HUES64 (cell line): ENCODE measurements at regions not wholly inside any gene's neighbourhood (a gene's known extent, or its start where the extent isn't known, plus 50 kb on each side); places are given as distances from the start of the nearest gene placed in this dataset.

ENCODE experiments used
- H3K27ac ChIP-seq: 2 replicates; pipeline ENCODE4 v1.7.0; 2013; ENCODE audit warnings: low read depth, low read length, inconsistent platforms
- H3K27me3 ChIP-seq: 2 replicates; pipeline ENCODE4 v1.6.1; 2013; ENCODE audit warnings: mild to moderate bottlenecking, low read length; ENCODE audit not compliant: insufficient read depth
- H3K36me3 ChIP-seq: 2 replicates; pipeline ENCODE4 v1.6.1; 2013; ENCODE audit warnings: mild to moderate bottlenecking, low read length; ENCODE audit not compliant: insufficient read depth
- H3K4me1 ChIP-seq: 2 replicates; pipeline ENCODE4 v1.6.1; 2013; ENCODE audit warnings: mild to moderate bottlenecking, low read length, moderate library complexity; ENCODE audit not compliant: insufficient read depth
- H3K4me3 ChIP-seq: 2 replicates; pipeline ENCODE4 v1.5.1; 2013; ENCODE audit warnings: mild to moderate bottlenecking, low read length, moderate library complexity
- H3K9ac ChIP-seq: 2 replicates; pipeline ENCODE4 v1.6.1; 2013; ENCODE audit warnings: mild to moderate bottlenecking, low read depth, low read length
- H3K9me3 ChIP-seq: 2 replicates; pipeline ENCODE4 v1.6.1; 2013; ENCODE audit warnings: low read depth, low read length; ENCODE audit not compliant: insufficient read depth
- WGBS: fragments of 150-250, 120-280 bp; methylation state at CpG from one replicate; pipeline ENCODE4 v1.1.7; 2013; ENCODE audit warnings: missing lambda C conversion rate; 5-methylcytosine and 5-hydroxymethylcytosine counted together

DNA sequence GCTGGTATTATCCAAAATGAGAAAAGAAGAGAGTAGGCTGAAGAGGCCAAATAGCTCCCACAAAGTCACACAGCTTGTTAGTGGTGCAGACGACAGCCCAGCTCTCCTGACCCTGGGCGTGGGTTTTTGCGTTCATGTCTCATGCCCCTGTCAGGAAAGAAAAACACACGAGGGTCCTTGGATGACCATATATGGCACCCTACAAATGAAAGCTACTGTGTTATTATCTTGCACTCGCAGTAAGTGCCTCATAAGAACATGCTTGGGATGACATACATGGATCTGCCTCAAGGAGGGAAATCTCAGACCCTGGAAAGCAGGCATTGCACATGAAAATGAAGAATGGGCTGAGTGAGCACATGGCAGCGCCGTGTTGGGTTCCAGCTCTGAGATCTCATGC, 89.7 kb downstream of the SEMA4F start:
- Histone ChIP-seq H3K27me3 (no peaks in the 10 kb centered on the region), H3K9me3 (no peaks in the 10 kb centered on the region), H3K4me3 (no peak overlapping the region), H3K9ac (no peak overlapping the region), H3K4me1 (peaks cover 11% of the 10 kb centered on the region), H3K27ac (no peak overlapping the region), H3K36me3 (no peaks in the 10 kb centered on the region)
- WGBS, result 90% methylated on average over 7 of the region's 7 CpGs

DNA sequence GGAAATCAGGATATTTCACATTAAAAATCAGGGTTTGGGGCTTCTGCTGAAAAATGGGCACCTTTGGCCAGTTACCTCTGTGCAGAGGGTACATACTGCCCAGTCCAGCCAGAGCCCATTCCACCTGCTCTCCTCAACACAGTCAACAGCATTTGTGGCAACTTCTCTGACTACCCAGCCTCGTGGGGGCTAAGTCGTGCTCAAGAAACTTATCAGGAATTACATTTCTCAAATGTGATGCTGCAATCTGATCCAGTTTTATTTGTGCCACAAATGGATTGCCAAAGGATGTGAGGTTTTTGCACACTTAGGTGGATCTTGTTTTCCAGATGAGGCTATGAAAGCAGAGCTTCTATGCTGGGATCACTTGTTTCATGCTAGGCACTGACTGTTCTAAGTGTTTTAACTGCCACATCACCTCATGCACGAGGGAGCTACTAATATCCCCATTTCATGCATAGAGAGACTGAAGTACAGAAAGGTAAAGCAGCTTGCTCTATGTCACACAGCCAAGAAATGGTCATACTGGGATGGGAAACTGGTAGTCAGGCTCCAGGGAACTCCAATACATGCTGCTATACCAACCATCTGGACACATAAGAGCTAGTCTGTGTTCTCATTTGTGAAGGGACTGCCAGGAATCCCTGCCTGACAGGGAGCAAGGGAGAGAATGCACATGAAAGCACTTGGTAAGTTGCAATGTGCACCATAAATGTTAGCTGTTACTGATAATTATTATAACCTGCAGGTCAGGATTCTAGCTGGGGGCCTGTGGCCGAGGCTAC, 89.0 kb upstream of the HK2 start:
- WGBS, result 85% methylated on average over 4 of the region's 4 CpGs
- Histone ChIP-seq H3K27me3 (no peaks in the 10 kb centered on the region), H3K4me3 (no peak overlapping the region), H3K27ac (no peak overlapping the region), H3K36me3 (no peaks in the 10 kb centered on the region), H3K9me3 (no peaks in the 10 kb centered on the region), H3K4me1 (peaks cover 11% of the 10 kb centered on the region), H3K9ac (no peak overlapping the region)

DNA sequence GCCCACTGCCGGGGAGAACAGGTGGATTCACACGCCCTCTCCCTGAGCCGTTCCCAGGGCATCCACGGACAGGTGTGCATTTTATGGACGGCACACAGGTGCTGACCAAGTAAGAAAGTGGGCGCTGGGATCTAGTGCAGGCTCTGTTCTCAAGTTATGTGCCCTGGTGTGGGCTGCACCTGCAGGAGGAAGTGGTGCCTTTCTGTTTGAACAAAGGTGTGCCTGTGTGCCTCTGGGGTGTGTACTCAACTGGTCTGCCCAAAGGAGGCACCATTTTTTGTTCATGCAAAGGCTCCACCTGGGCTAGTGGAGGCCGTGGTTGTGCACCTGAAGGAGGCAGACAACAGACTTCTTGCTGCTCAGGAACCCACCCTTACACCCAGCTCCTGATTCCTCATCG, 88.2 kb upstream of the HK2 start:
- no peak overlapping the region for H3K4me3 ChIP-seq
- peaks cover 8% of the 10 kb centered on the region for H3K4me1 ChIP-seq
- H3K36me3 ChIP-seq, result no peaks in the 10 kb centered on the region
- no peaks in the 10 kb centered on the region for H3K27me3 ChIP-seq
- no peak overlapping the region for H3K9ac ChIP-seq
- no peak overlapping the region for H3K27ac ChIP-seq
- H3K9me3 ChIP-seq, result no peaks in the 10 kb centered on the region
- 91% methylated on average over 8 of the region's 8 CpGs for WGBS

DNA sequence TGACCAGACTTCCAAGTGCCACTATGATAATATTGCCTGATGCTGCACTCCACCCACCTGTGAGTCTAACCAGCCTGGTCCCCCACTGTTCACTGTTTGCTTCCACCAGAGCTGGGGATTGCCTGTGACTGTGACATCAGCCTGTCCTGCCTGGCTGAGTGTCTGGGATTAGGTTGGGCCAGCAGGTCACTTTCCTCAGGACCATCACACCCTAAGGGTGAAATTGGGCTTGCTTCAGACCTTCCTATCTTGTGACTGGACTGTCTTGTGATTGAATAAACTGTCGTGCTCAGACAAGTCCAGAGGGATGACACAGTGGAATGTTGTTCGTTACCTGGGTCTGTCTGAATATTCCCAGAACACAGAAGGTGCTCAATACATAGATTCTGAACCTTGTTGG, 87.4 kb upstream of the HK2 start:
- peaks cover 2% of the 10 kb centered on the region; the same call in 1 of the 2 replicates for H3K4me1 ChIP-seq
- no peaks in the 10 kb centered on the region for H3K36me3 ChIP-seq
- no peaks in the 10 kb centered on the region for H3K9me3 ChIP-seq
- 92% methylated on average over 2 of the region's 2 CpGs for WGBS
- H3K4me3 ChIP-seq, result no peak overlapping the region
- H3K27ac ChIP-seq, result no peak overlapping the region
- H3K27me3 ChIP-seq, result no peaks in the 10 kb centered on the region
- H3K9ac ChIP-seq, result no peak overlapping the region

DNA sequence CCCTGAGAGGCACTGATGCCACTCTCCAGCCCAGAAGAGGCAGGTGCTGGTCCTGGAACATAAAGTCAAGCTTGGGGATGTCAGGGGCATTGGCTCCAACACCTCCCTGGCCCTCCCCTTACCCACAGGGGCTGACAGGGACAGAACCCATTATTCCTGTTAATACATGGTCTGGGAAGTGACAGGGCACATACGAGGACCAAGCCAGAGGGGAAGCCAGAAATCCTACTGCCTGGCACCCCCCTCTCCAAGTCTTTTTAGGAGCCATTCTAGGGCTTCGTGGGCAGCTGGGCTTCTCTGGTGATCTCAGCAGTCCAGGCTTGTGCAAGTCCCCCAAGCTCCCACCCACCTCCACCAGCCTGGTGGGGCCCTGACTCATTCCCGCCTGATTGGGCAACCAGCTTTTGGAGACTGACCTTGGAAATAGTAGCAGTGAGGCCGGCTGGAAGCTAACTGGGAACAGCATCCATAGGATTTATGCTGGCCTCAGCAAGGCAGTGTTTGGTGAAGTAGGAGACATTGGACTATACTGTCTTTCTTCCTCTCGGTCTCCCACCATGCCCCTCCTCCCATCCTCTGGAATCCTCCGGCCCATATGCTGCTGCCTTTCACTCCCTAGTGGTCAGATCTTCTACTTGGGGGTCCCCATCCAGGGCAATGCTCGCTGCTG, 86.4 kb upstream of the HK2 start:
- 90% methylated on average over 7 of the region's 7 CpGs for WGBS
- Histone ChIP-seq H3K9ac (no peak overlapping the region), H3K4me1 (no peaks in the 10 kb centered on the region), H3K9me3 (no peaks in the 10 kb centered on the region), H3K4me3 (no peak overlapping the region), H3K27me3 (no peaks in the 10 kb centered on the region), H3K36me3 (no peaks in the 10 kb centered on the region), H3K27ac (no peak overlapping the region)

DNA sequence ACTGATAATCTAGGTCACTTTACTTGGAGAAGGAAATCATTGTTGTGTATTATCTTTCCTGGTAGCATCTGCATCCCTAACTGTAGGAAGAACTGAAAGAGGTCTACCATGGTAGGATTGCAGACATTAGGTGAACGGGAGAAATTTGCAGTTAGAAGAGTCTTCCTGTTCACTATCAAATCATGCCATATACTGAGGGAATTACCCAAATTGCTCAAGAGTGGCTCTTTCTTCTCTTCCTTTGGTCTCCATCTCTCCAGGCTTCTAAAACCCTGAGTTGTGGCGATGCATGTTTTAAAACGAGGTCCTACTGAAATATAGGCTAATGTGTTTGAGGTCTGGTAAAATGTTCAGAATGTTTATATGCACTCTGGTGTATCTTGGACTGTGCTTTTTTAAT, 85.3 kb upstream of the HK2 start:
- 97% methylated on average over 3 of the region's 3 CpGs for WGBS
- H3K9me3 ChIP-seq, result no peaks in the 10 kb centered on the region
- H3K4me1 ChIP-seq, result no peaks in the 10 kb centered on the region
- no peaks in the 10 kb centered on the region for H3K27me3 ChIP-seq
- no peak overlapping the region for H3K9ac ChIP-seq
- H3K36me3 ChIP-seq, result no peaks in the 10 kb centered on the region
- no peak overlapping the region for H3K4me3 ChIP-seq
- no peak overlapping the region for H3K27ac ChIP-seq

DNA sequence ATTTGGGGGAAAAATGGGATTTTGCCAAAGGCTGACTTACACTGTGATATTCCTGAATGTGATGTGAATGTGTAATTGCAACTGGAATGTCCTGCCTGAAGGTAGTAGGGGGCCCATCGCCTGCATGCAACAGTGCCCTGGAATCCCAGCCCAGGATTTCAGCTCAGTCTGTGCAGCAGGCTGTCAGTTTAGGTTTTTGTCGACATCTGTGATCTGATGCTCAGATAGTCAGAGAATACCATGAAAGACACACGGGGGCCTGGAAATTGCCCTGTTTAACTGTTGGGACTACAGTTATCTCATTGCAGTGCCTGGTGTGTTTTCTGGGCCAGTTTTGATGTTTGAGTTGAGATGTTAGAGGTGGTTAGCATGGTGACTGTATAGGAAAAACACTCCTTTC, 84.5 kb upstream of the HK2 start:
- 90% methylated on average over 3 of the region's 3 CpGs for WGBS
- no peaks in the 10 kb centered on the region for H3K27me3 ChIP-seq

DNA sequence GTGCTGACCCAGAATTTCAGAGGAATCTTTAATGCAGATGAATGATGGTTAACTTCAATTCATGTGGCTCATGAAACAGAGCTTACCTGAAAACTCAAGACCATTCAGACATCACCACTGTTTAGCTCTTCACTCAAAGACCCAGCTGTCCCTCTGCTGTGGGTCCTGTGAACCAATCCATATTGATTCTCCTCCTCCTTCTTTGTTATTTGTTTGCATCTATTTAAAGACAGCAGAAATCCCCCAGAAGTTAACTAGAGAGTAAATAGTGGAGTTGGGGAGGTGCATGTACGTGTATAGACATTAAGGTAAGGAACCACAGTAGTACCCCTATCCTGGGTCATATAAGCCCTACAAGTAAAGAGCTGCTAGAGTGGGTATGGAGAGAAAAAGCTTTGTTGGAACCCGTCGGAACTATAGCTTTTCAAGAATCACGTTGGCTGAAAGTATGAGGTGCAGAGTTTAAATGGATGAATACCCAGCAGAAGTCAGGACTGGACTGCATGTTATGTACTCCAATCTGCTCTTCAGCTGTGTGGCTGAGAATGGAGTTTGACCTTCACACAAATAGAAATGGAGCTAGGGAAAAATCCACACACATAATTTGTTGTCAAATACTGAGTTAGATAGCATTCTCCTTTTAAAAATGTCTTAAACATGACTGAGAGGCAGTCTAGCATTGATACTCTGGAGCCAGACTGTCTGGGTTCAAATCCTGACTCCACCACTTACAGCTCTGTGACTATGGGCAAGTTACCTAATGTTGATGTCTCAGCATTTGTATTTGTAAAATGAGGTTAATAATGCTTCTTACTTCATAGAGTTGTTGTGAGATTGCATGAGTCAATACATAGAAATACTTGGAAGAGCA, 81.7 kb upstream of the HK2 start:
- 92% methylated on average over 4 of the region's 4 CpGs for WGBS
- H3K4me1 ChIP-seq, result no peaks in the 10 kb centered on the region
- no peaks in the 10 kb centered on the region for H3K27me3 ChIP-seq
- no peak overlapping the region for H3K27ac ChIP-seq
- no peak overlapping the region for H3K4me3 ChIP-seq
- no peaks in the 10 kb centered on the region for H3K36me3 ChIP-seq
- no peak overlapping the region for H3K9ac ChIP-seq
- peaks cover 10% of the 10 kb centered on the region for H3K9me3 ChIP-seq

More for the DNA sequence above, 84.5 kb upstream of the HK2 start:
- Histone ChIP-seq H3K4me1 (no peaks in the 10 kb centered on the region), H3K4me3 (no peak overlapping the region), H3K9me3 (no peaks in the 10 kb centered on the region), H3K9ac (no peak overlapping the region), H3K36me3 (no peaks in the 10 kb centered on the region), H3K27ac (no peak overlapping the region)

DNA sequence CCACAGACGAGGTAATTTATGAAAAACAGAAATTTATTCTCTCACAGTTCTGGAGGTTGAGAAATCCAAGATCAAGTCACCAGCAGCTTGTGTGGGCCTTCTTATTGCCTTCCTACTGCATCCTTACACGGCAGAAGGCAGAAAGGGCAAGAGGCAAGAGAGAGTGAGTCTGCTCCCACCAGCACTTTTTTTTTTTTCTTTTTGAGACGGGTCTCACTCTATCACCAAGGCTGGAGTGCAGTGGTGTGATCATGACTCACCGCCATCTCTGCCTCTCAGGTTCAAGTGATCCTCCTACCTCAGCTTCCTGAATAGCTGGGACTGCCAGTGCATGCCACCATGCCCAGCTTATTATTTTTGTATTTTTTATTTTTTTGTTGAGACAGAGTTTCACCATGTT, 78.5 kb upstream of the HK2 start:
- Histone ChIP-seq H3K9ac (no peak overlapping the region), H3K9me3 (peaks cover 14% of the 10 kb centered on the region), H3K4me1 (no peaks in the 10 kb centered on the region), H3K27ac (no peak overlapping the region), H3K36me3 (no peaks in the 10 kb centered on the region), H3K4me3 (no peak overlapping the region), H3K27me3 (no peaks in the 10 kb centered on the region)
- WGBS, result 93% methylated on average over 4 of the region's 4 CpGs

DNA sequence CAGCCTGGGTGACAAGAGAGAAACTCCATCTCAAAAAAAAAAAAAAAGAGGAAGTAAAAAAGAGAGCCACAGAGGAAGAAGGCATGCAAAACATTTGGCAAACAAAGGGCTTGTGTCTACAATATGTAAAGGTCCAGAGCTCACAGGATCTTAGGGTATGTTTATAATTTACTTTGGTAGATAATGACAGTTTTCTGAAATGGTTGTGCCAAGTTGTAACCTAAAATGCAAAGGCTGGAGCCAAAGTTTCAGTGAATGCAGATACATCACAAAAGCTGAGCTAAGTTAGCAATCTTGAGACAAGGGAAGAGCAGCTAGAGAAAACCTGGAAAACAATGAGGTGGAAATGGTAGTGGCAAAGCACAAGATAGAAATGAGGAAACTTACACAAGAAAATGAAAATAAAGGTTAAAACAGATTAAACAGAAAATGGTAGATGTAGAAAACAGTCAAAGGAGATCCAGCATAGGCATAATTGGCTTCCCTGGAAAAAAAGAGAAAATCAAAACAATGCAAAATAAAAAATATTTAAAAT, 77.5 kb upstream of the HK2 start:
- Histone ChIP-seq H3K9me3 (peaks cover 14% of the 10 kb centered on the region), H3K27me3 (no peaks in the 10 kb centered on the region), H3K4me3 (no peak overlapping the region), H3K27ac (no peak overlapping the region), H3K36me3 (no peaks in the 10 kb centered on the region), H3K4me1 (no peaks in the 10 kb centered on the region), H3K9ac (no peak overlapping the region)

DNA sequence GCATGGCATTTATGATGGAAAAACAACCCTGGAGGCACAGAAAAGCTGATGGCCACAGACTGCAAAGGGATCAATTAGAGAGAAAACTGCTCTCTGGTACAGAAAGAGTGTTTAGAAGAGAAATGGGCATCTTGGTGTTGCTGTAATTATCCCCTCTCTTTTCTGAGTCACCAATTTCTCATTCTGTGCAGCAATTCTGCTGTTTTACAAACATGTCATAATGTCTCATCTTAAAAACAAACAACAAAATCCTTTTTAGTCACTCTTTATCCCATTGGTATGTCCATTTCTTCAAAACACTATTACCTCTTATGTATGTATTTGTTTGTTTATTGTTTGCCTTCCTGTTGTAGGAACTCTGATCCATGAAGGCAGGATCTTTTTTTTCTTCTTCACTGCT, 73.9 kb upstream of the HK2 start:
- Histone ChIP-seq H3K27me3 (no peaks in the 10 kb centered on the region), H3K36me3 (no peaks in the 10 kb centered on the region), H3K27ac (no peak overlapping the region), H3K9ac (no peak overlapping the region), H3K9me3 (peaks cover 14% of the 10 kb centered on the region), H3K4me1 (peaks cover 10% of the 10 kb centered on the region), H3K4me3 (no peak overlapping the region)
